GM12878 (cell line): ENCODE measurements at regions not wholly inside any gene's neighbourhood (a gene's known extent, or its start where the extent isn't known, plus 50 kb on each side); places are given as distances from the start of the nearest gene placed in this dataset.

Experiments
- ATAC-seq: fragments of 200-7000 bp; cut with Tn5 transposase; 3 replicates; pipeline ENCODE4 v1.9.1; 2020; ENCODE audit warnings: mild to moderate bottlenecking, moderate library complexity
- BruUV-seq: library from RNA; stranded (reverse); fragments of 400-500 nt; replicated peaks from 2 replicates; lab custom pipeline; 2021; lab: Mats Ljungman, UMichigan
- CTCF ChIA-PET: fragments of 300-600 bp; sonication (Branson Sonifier 250); formaldehyde crosslinking; extraction: SDS; loops from one replicate; lab custom pipeline; 2021; ENCODE audit warnings: inconsistent platforms; lab: Yijun Ruan, JAX
- POLR2A ChIA-PET: fragments of 350-600 bp; formaldehyde crosslinking; extraction: SDS; loops from one replicate; lab custom pipeline; 2021; ENCODE audit warnings: inconsistent platforms; lab: Charles Lee
- RAD21 ChIA-PET: fragments of 300-600 bp; sonication (Branson Sonifier 250); formaldehyde crosslinking; loops from one replicate; lab custom pipeline; 2023; ENCODE audit warnings: antibody characterized with exemption; ENCODE audit not compliant: unreplicated experiment; lab: Charles Lee
- SMC1A ChIA-PET: fragments of 300-600 bp; sonication (Branson Sonifier 250); formaldehyde crosslinking; loops from one replicate; lab custom pipeline; 2023; ENCODE audit not compliant: unreplicated experiment, uncharacterized antibody; lab: Charles Lee
- DNase-seq: peaks from one replicate; pipeline ENCODE4 v3.0.0-alpha.2; 2011; ENCODE audit warnings: low read depth, low spot score
- FAIRE-seq: peaks from 3 replicates; lab custom pipeline; 2011; peaks lifted over from hg19 to GRCh38; lab: Jason Lieb, UNC
- H2AFZ ChIP-seq: 2 replicates; pipeline ENCODE4 v1.6.0; 2011; ENCODE audit warnings: low read depth, low read length, control low read depth; ENCODE audit not compliant: control insufficient read depth
- H3K27ac ChIP-seq: 2 replicates; pipeline ENCODE4 v1.5.1; 2011; ENCODE audit warnings: control low read depth; ENCODE audit not compliant: control insufficient read depth, insufficient read depth
- H3K27me3 ChIP-seq, 2 experiments: replicated peaks in 1 of 2; 2 replicates each; pipeline versions ENCODE4 v1.6.0 to v1.6.1; 2011; ENCODE audit warnings: low read length in 1 of 2; ENCODE audit not compliant: control insufficient read depth in 2 of 2, insufficient read depth in 2 of 2
- H3K36me3 ChIP-seq, 2 experiments: 2 replicates each; pipeline ENCODE4 v1.5.1; 2011; ENCODE audit warnings: low read length in 1 of 2; ENCODE audit not compliant: control insufficient read depth in 2 of 2, insufficient read depth in 2 of 2
- H3K4me1 ChIP-seq: 2 replicates; pipeline ENCODE4 v1.6.1; 2011; ENCODE audit warnings: mild to moderate bottlenecking, low read length, moderate library complexity, mixed read lengths; ENCODE audit not compliant: control insufficient read depth, insufficient read depth
- H3K4me2 ChIP-seq: 2 replicates; pipeline ENCODE4 v1.6.0; 2011; ENCODE audit warnings: control low read depth; ENCODE audit not compliant: control insufficient read depth, insufficient read depth
- H3K4me3 ChIP-seq: fragments of 200-600 bp; sonication (generic); 2 replicates; pipeline ENCODE4 v1.5.1; 2016
- H3K79me2 ChIP-seq: 2 replicates; pipeline ENCODE4 v1.6.0; 2011; ENCODE audit warnings: low read length; ENCODE audit not compliant: control insufficient read depth, insufficient read depth
- H3K9ac ChIP-seq: 2 replicates; pipeline ENCODE4 v1.8.0; 2011; ENCODE audit warnings: low read length, control low read depth, mixed read lengths; ENCODE audit not compliant: control insufficient read depth, insufficient read depth
- H3K9me3 ChIP-seq: replicated peaks from 3 replicates; pipeline ENCODE4 v1.5.1; 2011; ENCODE audit warnings: mild to moderate bottlenecking, low read length; ENCODE audit not compliant: control insufficient read depth, insufficient read depth
- H4K20me1 ChIP-seq: 2 replicates; pipeline ENCODE4 v1.6.0; 2011; ENCODE audit not compliant: control insufficient read depth, insufficient read depth
- CEBPZ ChIP-seq: fragments of 150-350 bp; IDR thresholded peaks from 2 replicates; pipeline ENCODE4 v1.6.1; 2016; ENCODE audit warnings: low read depth, low read length
- NFXL1 ChIP-seq: fragments of 450-650 bp; IDR thresholded peaks from 2 replicates; pipeline ENCODE4 v1.6.1; 2017; ENCODE audit warnings: antibody characterized with exemption, mild to moderate bottlenecking, borderline replicate concordance
- POU2F2 ChIP-seq: IDR thresholded peaks from 3 replicates; pipeline ENCODE4 v1.6.1; 2011; ENCODE audit warnings: low read depth, mild to moderate bottlenecking, low read length, borderline replicate concordance
- SMC3 ChIP-seq: IDR thresholded peaks from 2 replicates; pipeline ENCODE4 v1.6.1; 2011; ENCODE audit warnings: low read length, improper control_type of control experiment, borderline replicate concordance
- WGBS: methylation state at CpG from one replicate; pipeline ENCODE4 v1.1.6; 2016; ENCODE audit warnings: low lambda C conversion rate; ENCODE audit not compliant: insufficient replicate concordance, insufficient coverage; ENCODE audit errors: missing lambda C conversion rate; 5-methylcytosine and 5-hydroxymethylcytosine counted together
- in situ Hi-C: fragments of 300-500 bp; cut with MboI; formaldehyde crosslinking; loops from 9 replicates; pipeline ENCODE4 v1.14.3; 2018; ENCODE audit warnings: mixed read lengths
- intact Hi-C: fragments of 100-400 bp; cut with micrococcal nuclease; formaldehyde crosslinking; loops from one replicate; pipeline ENCODE4 v1.14.2; 2022; ENCODE audit not compliant: unreplicated experiment
- TF ChIP-seq, protein P1 (sequence below): IDR thresholded peaks from 2 replicates; pipeline ENCODE4 v1.6.1; 2011; ENCODE audit warnings: borderline replicate concordance, low read depth, mild to moderate bottlenecking, moderate library complexity, low read length; ENCODE audit not compliant: insufficient read depth, poor library complexity, severe bottlenecking

- ATAC-seq, result no peak
These were observed 53.4 kb upstream of the SMAD6 start for GRCh38 chr15:66648588-66648987.

More at GRCh38 chr15:66648588-66648987, 53.4 kb upstream of the SMAD6 start:
- H3K9ac ChIP-seq, result no peak overlapping the region
- FAIRE-seq, result no peak
- intact Hi-C loops (no loop called here), in situ Hi-C loops (no loop called here)
- no TSS peak for BruUV-seq
- CTCF ChIA-PET, result no interaction called here
- no peaks in the 10 kb centered on the region for H3K36me3 ChIP-seq
- no peak overlapping the region for H2AFZ ChIP-seq
- no peak for TF ChIP-seq POU2F2
- no peak for TF ChIP-seq SMC3
- TF ChIP-seq, protein P1, sequence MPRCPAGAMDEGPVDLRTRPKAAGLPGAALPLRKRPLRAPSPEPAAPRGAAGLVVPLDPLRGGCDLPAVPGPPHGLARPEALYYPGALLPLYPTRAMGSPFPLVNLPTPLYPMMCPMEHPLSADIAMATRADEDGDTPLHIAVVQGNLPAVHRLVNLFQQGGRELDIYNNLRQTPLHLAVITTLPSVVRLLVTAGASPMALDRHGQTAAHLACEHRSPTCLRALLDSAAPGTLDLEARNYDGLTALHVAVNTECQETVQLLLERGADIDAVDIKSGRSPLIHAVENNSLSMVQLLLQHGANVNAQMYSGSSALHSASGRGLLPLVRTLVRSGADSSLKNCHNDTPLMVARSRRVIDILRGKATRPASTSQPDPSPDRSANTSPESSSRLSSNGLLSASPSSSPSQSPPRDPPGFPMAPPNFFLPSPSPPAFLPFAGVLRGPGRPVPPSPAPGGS, result no peak
- TF ChIP-seq CEBPZ, result no peak
- no peak for TF ChIP-seq NFXL1
- SMC1A ChIA-PET, result no interaction called here
- H3K27ac ChIP-seq, result no peak overlapping the region
- POLR2A ChIA-PET, result no interaction called here
- H4K20me1 ChIP-seq, result no peaks in the 10 kb centered on the region; the same call in 1 of the 2 replicates
- no peak overlapping the region for H3K4me3 ChIP-seq
- 60% methylated on average over 3 of the region's 3 CpGs for WGBS
- no peak overlapping the region for H3K4me2 ChIP-seq
- H3K4me1 ChIP-seq, result no peaks in the 10 kb centered on the region
- H3K9me3 ChIP-seq, result no peaks in the 10 kb centered on the region
- no peaks in the 10 kb centered on the region; a peak in 3 of 4 replicates for H3K27me3 ChIP-seq
- no peak for DNase-seq
- no peaks in the 10 kb centered on the region for H3K79me2 ChIP-seq
- RAD21 ChIA-PET, result no interaction called here
